Osteocyte (in vitro differentiated cells): ENCODE measurements at regions not wholly inside any gene's neighbourhood (a gene's known extent, or its start where the extent isn't known, plus 50 kb on each side); places are given as distances from the start of the nearest gene placed in this dataset.

Experiments used
- DNase-seq: peaks from one replicate; pipeline ENCODE4 v3.0.0; 2021; ENCODE audit warnings: mixed read lengths; ENCODE audit not compliant: unreplicated experiment; ENCODE audit errors: extremely low spot score
- H3K27ac Mint-ChIP-seq: one replicate; pipeline ENCODE4 v1.8.0; 2021; ENCODE audit warnings: mild to moderate bottlenecking, mixed read lengths; ENCODE audit not compliant: unreplicated experiment
- H3K27me3 Mint-ChIP-seq: one replicate; pipeline ENCODE4 v1.8.0; 2021; ENCODE audit warnings: mixed read lengths; ENCODE audit not compliant: unreplicated experiment
- H3K36me3 Mint-ChIP-seq: one replicate; pipeline ENCODE4 v1.8.0; 2021; ENCODE audit warnings: mixed read lengths; ENCODE audit not compliant: unreplicated experiment
- H3K4me1 Mint-ChIP-seq: one replicate; pipeline ENCODE4 v1.8.0; 2021; ENCODE audit warnings: mixed read lengths; ENCODE audit not compliant: unreplicated experiment
- H3K4me3 Mint-ChIP-seq: one replicate; pipeline ENCODE4 v1.8.0; 2021; ENCODE audit warnings: mild to moderate bottlenecking, moderate library complexity, mixed read lengths; ENCODE audit not compliant: unreplicated experiment
- H3K9me3 Mint-ChIP-seq: one replicate; pipeline ENCODE4 v1.8.0; 2021; ENCODE audit warnings: mixed read lengths; ENCODE audit not compliant: unreplicated experiment
- TF ChIP-seq, protein P1 (sequence below): fragments of 200-600 bp; sonication (generic); IDR thresholded peaks from 2 replicates; pipeline ENCODE4 v1.5.0; 2021; ENCODE audit warnings: antibody characterized with exemption, mild to moderate bottlenecking, moderate library complexity

DNA sequence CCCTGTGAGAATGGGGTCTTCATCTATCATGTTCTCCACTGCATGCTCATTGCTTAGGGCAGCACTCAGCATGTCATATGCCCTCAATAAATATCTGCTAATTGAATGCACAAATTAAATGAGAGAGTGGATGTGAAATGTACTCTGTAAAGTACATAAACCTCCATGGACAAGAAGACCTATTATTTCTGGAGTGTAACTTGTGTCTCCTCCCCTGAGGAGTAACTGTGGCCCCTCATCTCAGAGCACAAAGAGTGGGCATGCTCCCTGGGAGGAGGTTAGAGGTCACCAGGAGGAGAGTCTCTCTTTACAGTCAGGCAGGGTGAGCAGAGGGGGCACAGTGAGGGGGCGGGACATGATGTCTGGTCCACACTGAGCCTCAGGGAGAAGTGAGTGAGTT, 313.6 kb upstream of the PODXL start:
- Mint-ChIP-seq H3K27me3 (peaks cover 27% of the 10 kb centered on the region), H3K27ac (no peak overlapping the region), H3K4me3 (no peak overlapping the region), H3K4me1 (no peaks in the 10 kb centered on the region), H3K36me3 (no peaks in the 10 kb centered on the region), H3K9me3 (no peaks in the 10 kb centered on the region)
- no peak for DNase-seq
- TF ChIP-seq, protein P1, sequence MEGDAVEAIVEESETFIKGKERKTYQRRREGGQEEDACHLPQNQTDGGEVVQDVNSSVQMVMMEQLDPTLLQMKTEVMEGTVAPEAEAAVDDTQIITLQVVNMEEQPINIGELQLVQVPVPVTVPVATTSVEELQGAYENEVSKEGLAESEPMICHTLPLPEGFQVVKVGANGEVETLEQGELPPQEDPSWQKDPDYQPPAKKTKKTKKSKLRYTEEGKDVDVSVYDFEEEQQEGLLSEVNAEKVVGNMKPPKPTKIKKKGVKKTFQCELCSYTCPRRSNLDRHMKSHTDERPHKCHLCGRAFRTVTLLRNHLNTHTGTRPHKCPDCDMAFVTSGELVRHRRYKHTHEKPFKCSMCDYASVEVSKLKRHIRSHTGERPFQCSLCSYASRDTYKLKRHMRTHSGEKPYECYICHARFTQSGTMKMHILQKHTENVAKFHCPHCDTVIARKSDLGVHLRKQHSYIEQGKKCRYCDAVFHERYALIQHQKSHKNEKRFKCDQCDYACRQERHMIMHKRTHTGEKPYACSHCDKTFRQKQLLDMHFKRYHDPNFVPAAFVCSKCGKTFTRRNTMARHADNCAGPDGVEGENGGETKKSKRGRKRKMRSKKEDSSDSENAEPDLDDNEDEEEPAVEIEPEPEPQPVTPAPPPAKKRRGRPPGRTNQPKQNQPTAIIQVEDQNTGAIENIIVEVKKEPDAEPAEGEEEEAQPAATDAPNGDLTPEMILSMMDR = no peak

DNA sequence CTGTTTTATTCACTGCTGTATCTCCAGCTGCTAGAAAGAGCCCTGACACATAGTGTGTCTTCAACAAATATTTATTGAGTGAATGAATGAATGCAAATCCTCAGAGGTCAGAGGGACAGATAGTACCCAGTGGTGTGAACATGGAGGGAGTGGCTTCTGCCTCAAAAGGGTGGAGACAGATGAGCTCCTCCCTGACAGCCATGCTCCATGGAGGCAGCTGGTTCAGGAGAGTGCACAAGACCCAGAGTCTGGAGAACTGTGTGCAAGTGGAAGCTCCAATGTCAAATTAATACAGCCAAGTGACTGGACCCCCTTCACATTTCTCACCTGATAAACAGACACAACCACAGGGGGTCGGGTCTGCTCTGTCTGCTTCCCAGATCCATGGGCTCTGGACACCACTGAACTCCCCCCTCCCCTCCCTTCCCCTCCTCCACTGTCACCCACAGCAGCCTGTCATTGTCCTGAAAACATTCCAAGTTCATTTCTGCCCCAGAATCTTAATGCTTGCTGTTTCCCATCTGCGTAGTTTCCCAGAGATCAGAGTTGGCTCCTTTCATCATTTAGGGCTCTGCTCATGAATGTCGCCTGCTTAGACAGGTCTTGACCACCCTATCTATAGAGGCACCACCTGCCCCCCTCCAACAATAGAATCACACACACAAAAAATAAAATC, 312.9 kb upstream of the PODXL start:
- TF ChIP-seq, protein P1 = no peak
- no peak for DNase-seq
- Mint-ChIP-seq H3K4me1 (no peaks in the 10 kb centered on the region), H3K27me3 (peaks cover 21% of the 10 kb centered on the region), H3K27ac (no peak overlapping the region), H3K36me3 (no peaks in the 10 kb centered on the region), H3K9me3 (no peaks in the 10 kb centered on the region), H3K4me3 (no peak overlapping the region)

DNA sequence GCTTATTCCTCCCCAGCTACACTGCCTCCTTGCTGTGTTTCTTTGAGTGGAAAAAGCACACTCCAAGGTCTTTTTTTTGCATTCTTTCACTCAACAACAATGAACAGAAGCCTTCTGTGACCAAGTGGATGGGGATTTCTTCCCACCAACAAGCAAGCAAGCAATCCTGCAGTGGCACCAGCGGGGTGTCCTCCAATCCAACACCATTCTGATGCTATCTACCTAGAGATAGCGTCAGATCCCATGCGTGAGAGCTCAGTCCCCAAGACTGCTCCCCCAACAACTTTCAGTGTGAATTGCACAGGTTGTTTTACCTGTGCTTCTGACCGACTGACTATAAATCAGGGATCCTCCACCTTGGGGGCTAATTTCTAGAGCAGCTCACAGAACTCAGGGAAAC, 311.0 kb upstream of the PODXL start:
- peaks cover 10% of the 10 kb centered on the region for H3K27me3 Mint-ChIP-seq
- H3K27ac Mint-ChIP-seq = no peak overlapping the region
- H3K9me3 Mint-ChIP-seq = no peaks in the 10 kb centered on the region
- H3K4me1 Mint-ChIP-seq = peaks cover 3% of the 10 kb centered on the region
- H3K4me3 Mint-ChIP-seq = no peak overlapping the region
- H3K36me3 Mint-ChIP-seq = no peaks in the 10 kb centered on the region
- DNase-seq = no peak
- TF ChIP-seq, protein P1 = no peak

DNA sequence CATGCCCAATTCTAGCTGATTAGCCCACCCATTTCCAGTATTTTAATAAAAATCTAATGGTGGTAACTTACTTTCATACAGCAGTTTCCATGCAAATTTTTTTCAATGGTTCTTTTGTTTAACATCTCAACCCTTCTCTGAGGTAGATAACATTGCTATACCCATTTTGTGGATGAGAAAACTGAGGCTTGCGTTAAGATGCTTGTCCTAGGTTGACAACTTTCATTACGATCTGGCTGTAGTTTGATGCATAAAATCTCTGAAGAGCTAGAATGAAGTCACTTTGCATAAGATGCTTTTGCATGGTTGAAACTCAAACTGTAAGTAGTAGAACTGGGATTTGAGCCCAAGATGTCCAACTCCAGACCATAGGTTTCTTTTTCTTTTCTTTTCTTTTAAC, 309.5 kb upstream of the PODXL start:
- DNase-seq = no peak
- Mint-ChIP-seq H3K36me3 (no peaks in the 10 kb centered on the region), H3K27me3 (peaks cover 10% of the 10 kb centered on the region), H3K4me3 (no peak overlapping the region), H3K27ac (no peak overlapping the region), H3K4me1 (peaks cover 18% of the 10 kb centered on the region), H3K9me3 (no peaks in the 10 kb centered on the region)
- TF ChIP-seq, protein P1 = no peak

DNA sequence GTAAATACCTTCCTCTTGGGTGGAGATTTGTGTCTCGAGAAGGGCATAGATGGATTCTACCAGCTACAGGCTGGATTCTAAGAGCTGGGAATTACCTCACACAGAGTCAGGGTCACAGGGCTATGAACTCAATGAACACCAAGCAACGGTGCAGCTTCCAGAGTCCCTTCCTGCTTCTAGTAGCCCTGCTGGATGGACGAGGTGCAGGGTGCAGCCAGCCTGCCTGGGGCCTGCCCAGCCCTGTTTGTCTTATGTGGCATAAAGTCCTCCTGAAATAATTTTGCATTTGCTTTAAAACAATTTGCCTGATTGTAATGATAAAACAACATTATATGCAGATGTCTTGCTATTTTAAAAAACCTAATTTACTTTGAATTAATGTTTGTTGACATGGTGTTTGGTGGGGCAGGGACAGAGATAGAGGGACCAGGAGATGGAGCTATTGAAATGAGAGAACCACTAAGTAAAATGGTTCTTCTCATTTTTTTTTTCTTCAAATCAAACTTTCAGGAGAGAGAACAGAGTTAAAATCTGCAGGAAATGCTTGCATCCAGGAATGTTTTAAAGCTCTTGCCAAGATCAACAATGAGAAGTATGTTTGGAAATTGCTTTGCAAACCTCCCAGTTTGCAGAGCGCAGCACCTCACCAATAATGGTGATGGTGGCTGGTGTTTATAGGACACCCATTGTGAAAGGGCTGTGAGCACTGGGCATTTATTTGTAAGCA, 305.4 kb upstream of the PODXL start:
- Mint-ChIP-seq H3K4me1 (peaks cover 23% of the 10 kb centered on the region), H3K27me3 (peaks cover 7% of the 10 kb centered on the region), H3K4me3 (no peak overlapping the region), H3K36me3 (no peaks in the 10 kb centered on the region), H3K27ac (no peak overlapping the region), H3K9me3 (no peaks in the 10 kb centered on the region)
- no peak for DNase-seq
- TF ChIP-seq, protein P1 = peak; percentile 59
